GM21786 (cell line): ENCODE measurements at regions not wholly inside any gene's neighbourhood (a gene's known extent, or its start where the extent isn't known, plus 50 kb on each side); places are given as distances from the start of the nearest gene placed in this dataset.

Experiments used
- ATAC-seq: cut with Tn5 transposase; IDR thresholded peaks from one replicate; pipeline ENCODE4 v1.9.1; 2021; ENCODE audit not compliant: unreplicated experiment

- no peak for ATAC-seq
Observed at GRCh38 chr6:137751768-137752560, 115.1 kb upstream of the TNFAIP3 start.

- ATAC-seq = peak; percentile 72
Observed at GRCh38 chr6:137754366-137754765, 112.7 kb upstream of the TNFAIP3 start.

- ATAC-seq = no peak
Observed at GRCh38 chr6:137754866-137755265, 112.2 kb upstream of the TNFAIP3 start.

GRCh38 chr6:137755284-137755683 lies 111.8 kb upstream of the TNFAIP3 start:
- no peak for ATAC-seq

- no peak for ATAC-seq
Observed at GRCh38 chr6:137756788-137757187, 110.3 kb upstream of the TNFAIP3 start.

- ATAC-seq = no peak
Observed at GRCh38 chr6:137758661-137759060, 108.4 kb upstream of the TNFAIP3 start.

GRCh38 chr6:137759624-137760023 lies 107.4 kb upstream of the TNFAIP3 start:
- no peak for ATAC-seq

GRCh38 chr6:137761072-137761471 lies 106.0 kb upstream of the TNFAIP3 start:
- ATAC-seq = no peak

GRCh38 chr6:137761487-137761886 lies 105.6 kb upstream of the TNFAIP3 start:
- ATAC-seq = no peak

- ATAC-seq = no peak
Observed at GRCh38 chr6:137762168-137763090, 104.6 kb upstream of the TNFAIP3 start.

- no peak for ATAC-seq
Observed at GRCh38 chr6:137763436-137763835, 103.6 kb upstream of the TNFAIP3 start.

- no peak for ATAC-seq
Observed at GRCh38 chr6:137763886-137764285, 103.2 kb upstream of the TNFAIP3 start.

- no peak for ATAC-seq
Observed at GRCh38 chr6:137764464-137764863, 102.6 kb upstream of the TNFAIP3 start.

GRCh38 chr6:137765059-137765458 lies 102.0 kb upstream of the TNFAIP3 start:
- no peak for ATAC-seq

- ATAC-seq = no peak
Observed at GRCh38 chr6:137766596-137767370, 100.3 kb upstream of the TNFAIP3 start.

GRCh38 chr6:137767465-137767864 lies 99.6 kb upstream of the TNFAIP3 start:
- ATAC-seq = no peak

- ATAC-seq = peak; percentile 83
Observed at GRCh38 chr6:137767911-137768690, 99.0 kb upstream of the TNFAIP3 start.

- no peak for ATAC-seq
Observed at GRCh38 chr6:137768935-137769334, 98.1 kb upstream of the TNFAIP3 start.

- ATAC-seq = no peak
Observed at GRCh38 chr6:137769797-137770362, 97.2 kb upstream of the TNFAIP3 start.
